COLO668 (cell line): ENCODE measurements at regions not wholly inside any gene's neighbourhood (a gene's known extent, or its start where the extent isn't known, plus 50 kb on each side); places are given as distances from the start of the nearest gene placed in this dataset.
A peak's percentile ranks its signal among the peaks of the same experiment; 100 is the strongest.

Experiments used
- DNase-seq: peaks from one replicate; lab custom pipeline; 2025; ENCODE audit not compliant: unreplicated experiment; lab: John Stamatoyannopoulos, UW

DNA sequence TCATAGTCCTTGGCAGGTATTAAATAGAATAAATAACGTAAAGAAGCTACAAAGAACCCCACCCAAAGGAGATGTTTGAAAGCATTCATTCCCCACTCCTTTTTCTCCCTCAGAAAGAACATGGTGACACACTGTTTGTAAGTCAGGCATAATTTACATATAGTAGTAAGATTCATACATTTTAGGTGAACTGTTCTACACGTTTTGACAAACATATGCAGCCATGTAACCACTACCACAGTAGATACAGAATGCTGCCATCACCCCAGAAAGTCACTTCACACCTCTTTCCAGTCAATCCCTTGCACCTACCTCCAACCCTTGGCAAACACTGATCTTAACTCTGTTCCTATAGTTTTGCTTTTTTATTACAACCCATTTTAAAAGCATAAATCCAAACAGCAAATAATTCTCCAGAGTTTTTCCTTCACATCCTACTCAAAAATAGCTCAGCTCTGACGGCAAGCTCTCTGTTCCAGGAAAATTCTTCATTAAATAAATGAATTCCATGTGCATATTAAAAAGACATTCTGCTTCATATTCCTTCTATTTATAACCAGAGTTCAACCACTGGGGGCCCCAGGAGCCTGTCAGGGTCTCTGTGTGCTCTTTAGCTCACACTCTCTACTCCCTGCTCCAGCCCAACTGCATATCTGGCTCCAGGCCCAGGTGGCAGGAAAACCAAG lies 258.8 kb downstream of the PLPP3 start:
- no peak for DNase-seq

DNA sequence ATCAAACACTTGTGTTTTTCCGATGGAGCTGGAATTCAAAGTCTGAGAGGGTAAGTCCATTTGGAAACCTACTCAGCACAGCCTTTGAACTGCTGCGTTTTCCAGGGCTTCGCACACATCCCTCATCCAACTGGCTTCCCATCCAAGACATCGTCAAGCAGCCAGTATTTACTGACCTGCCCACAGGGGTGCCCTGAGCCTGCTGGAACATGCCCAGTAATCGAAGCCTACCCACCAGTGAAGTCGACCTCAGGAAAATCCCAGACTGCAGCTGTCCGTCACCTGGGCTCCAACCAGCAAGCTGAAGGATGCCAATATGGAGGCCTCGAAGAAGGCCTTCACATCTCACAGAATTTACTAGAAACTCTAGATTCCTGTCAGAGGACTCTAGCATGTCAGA lies 261.6 kb downstream of the PLPP3 start:
- DNase-seq, result peak; percentile 24

GRCh38 chr1:56315293-56315942 lies 263.9 kb downstream of the PLPP3 start:
- DNase-seq, result no peak

GRCh38 chr1:56313560-56313959 lies 265.8 kb downstream of the PLPP3 start:
- no peak for DNase-seq

- no peak for DNase-seq
Measured at GRCh38 chr1:56311766-56312165, 267.6 kb downstream of the PLPP3 start.

DNA sequence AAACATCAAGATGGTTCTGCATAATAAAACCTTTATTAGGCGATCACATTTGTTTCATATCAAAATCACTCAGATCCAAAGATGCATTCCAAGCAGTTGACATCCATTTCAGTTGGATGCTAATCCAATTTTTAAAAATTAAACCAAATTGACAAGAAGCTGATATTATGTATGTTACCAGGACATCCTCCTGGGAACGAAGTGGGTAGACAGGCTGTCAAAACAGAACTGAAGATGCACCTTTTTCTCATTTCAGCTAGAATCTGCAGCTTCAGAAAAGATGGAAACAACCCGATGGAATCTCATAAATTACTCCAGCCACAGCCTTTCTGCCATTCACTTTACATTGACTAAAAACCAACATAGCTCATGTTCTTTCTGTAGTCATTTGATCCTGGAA lies 268.4 kb downstream of the PLPP3 start:
- DNase-seq, result no peak

DNA sequence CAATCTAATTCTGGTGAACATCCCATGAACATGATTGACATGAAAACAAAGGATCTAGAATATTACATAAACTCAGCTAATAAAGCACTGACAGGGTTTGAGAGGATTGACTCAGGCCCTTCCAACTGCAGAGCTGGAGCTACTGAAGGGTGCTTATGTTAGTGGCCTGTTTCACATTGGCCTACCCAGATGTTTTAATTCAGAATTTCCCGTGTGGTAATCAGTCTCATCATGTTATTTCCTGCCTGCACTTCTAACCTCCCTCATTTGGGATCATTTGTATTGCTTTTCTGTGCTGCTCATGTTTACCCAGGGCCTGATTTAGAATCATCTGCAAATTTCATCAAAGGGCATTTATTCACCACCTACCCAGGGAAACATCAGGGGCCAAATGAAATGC lies 270.3 kb downstream of the PLPP3 start:
- no peak for DNase-seq

DNA sequence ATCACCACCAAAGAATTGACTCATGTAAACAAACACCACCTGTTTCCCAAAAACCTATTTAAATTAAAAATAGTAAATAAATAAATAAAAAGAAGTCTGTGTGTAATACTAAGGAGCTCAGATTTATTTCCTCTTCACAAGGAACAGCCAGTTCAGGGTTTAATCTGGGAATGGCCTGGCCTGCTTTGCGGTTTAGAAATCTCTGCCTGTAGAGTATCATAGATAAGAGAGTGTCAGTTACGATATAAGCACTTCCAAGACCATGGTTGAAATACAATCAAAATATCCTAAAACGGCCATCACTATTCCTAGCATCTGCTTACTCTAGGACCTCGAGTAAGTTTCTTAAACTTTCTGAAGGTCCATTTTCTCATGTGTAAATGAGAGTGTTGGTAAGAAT lies 274.4 kb downstream of the PLPP3 start:
- DNase-seq, result no peak

DNA sequence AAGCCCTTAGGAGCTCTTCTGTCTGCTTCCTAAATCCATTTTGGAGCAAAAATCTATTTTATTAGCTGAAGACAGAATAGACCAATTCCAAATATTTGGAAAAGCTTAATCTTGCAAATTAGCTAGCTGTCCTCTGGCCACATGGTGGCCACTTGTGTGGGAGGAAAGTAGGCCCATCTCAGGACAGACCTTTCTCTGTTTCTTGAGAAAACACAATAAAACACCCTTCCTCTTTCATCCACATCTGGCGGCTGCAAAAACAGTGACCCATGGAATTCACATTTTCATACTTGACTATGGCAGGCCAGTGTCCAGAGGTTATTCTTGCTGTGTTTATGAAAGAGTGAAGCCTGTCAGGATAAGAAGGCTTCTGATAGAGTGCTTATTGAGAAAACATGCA lies 275.6 kb downstream of the PLPP3 start:
- no peak for DNase-seq

- DNase-seq, result no peak
Measured at GRCh38 chr1:56302878-56303277, 276.5 kb downstream of the PLPP3 start.

DNA sequence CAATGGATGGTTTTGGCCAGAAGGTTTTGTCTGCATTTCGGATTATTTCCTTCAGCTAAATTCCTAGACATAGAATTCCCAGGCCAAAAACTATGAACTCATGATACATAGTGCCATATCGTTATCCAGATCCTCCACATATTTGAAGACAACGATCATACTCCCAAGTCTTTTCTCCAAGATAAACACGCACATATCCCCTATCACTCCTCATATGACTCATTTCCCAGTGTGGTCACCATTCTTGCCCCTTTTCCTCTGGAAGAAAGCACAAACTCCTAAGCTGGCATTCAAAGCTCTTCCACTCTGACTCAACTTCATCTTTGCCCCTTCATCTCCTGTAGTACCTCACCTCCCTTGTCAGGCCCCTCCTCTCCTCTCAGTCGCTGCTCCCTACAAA lies 277.6 kb downstream of the PLPP3 start:
- no peak for DNase-seq

GRCh38 chr1:56300836-56301235 lies 278.5 kb downstream of the PLPP3 start:
- DNase-seq, result no peak

DNA sequence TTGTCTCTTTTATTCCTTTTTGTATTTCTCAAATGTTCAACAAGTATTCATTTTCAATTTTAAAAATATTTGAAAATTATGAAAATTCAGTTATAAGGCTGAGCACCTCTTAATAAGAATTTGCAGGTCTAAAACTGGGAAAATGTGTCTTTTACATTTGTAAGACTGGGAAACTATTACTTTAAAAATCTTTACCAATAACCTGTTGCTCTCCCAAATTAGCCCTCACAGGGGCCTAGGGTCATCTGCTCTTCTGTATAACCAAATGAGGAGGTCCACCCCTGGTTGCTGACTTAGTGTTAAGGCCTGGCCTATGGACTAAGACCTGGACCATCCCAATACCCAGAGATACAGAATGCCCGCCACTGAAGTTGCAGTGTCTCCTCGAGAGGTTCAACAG lies 280.5 kb downstream of the PLPP3 start:
- DNase-seq, result no peak

DNA sequence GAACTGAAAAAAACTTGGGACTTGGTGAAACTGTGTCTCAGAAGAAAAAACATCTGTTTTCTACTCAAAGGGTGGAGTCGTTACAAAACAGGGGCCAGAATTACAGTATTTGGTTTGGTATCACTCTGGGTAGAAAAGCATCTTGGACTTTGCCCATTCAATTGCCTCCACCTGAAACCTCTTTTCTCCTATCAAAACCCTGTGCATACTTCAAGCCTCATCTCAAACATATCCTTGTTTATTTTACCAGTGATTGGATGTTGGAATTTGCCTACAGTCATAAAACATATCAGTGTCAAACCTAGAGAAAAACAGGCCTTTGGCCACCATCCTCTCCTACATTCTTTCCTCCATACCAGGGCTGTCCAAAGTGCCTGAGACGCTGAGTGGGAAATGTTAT lies 281.5 kb downstream of the PLPP3 start:
- DNase-seq, result peak; percentile 47

- no peak for DNase-seq
Measured at GRCh38 chr1:56297208-56297607, 282.2 kb downstream of the PLPP3 start.

GRCh38 chr1:56295949-56296929 lies 283.1 kb downstream of the PLPP3 start:
- peak; percentile 30 for DNase-seq

DNA sequence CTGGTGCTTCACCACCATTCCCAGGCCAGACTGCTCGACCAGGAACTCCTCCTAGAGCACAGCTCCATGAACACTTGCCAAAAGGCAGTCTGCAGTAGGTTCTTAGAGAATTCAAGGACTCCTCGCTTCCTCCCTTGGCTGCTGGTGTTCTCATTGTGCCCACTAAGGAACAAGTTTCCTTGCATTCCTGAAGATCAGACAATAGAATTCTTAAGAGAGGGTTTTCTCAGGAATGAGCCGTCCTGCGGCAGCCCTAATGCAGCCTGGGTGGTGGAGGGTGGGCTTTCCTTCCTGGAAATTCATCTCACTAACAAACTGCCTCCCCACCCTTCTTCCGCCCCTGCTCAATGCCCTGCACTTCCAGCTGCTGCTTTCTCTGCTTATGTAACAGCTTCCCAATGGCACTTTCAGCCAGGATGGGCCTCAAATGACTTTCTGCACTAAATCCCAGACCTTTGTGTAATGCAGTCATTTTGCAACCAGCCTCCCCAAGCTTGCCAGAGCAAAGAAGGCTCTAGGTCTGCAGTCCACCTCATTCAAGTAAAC lies 287.9 kb downstream of the PLPP3 start:
- DNase-seq, result no peak

GRCh38 chr1:56289260-56289659 lies 290.1 kb downstream of the PLPP3 start:
- no peak for DNase-seq

GRCh38 chr1:56287721-56288120 lies 291.6 kb downstream of the PLPP3 start:
- DNase-seq, result no peak

- DNase-seq, result no peak
Measured at GRCh38 chr1:56286956-56287355, 292.4 kb downstream of the PLPP3 start.

GRCh38 chr1:56286506-56286905 lies 292.9 kb downstream of the PLPP3 start:
- no peak for DNase-seq
